PC-9 (cell line): ENCODE measurements at regions not wholly inside any gene's neighbourhood (a gene's known extent, or its start where the extent isn't known, plus 50 kb on each side); places are given as distances from the start of the nearest gene placed in this dataset.

ENCODE experiments used
- EZH2 ChIP-seq: fragments of 200-600 bp; sonication (generic); IDR thresholded peaks from 2 replicates; pipeline ENCODE4 v1.8.0; 2017; ENCODE audit warnings: antibody characterized with exemption, low read depth
- TF ChIP-seq, protein P1 (sequence below): fragments of 200-600 bp; sonication (generic); conservative IDR thresholded peaks from 2 replicates; pipeline ENCODE4 v1.6.1; 2017; ENCODE audit warnings: mixed run types, antibody characterized with exemption, mild to moderate bottlenecking, moderate library complexity

DNA sequence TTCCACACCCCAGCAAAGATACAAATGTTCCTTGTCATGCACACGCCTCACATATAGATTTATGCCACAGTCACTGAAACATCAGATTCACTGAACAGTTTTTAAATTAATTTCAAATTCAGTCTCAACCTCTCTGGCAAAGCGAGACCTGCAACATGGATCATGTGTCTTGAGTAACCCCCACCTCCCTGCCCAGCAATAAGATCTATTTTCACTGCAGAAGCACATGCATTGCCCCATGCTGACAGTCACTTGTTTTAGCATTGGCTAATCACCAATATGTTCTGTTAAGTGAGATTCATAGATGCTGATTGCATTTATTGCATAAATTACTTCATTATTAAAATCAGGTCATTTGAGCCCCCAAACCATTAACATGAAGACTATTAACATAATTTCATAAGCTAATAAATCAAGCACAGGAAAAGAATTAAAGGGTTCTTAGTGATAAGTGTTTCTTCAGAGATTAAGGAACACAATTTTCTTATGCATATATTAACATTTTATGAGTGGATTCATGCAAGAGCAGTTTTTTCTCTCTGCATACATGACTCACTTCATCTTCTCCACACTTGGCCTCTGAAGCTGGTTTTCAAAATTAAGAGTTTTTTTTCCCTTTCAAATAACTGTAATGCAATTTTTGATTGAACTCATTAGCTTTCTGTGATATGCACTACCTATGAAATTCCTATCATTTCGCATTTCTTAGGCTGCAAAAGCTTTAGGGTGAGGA is 173.2 kb upstream of the SOX4 start:
- TF ChIP-seq, protein P1, sequence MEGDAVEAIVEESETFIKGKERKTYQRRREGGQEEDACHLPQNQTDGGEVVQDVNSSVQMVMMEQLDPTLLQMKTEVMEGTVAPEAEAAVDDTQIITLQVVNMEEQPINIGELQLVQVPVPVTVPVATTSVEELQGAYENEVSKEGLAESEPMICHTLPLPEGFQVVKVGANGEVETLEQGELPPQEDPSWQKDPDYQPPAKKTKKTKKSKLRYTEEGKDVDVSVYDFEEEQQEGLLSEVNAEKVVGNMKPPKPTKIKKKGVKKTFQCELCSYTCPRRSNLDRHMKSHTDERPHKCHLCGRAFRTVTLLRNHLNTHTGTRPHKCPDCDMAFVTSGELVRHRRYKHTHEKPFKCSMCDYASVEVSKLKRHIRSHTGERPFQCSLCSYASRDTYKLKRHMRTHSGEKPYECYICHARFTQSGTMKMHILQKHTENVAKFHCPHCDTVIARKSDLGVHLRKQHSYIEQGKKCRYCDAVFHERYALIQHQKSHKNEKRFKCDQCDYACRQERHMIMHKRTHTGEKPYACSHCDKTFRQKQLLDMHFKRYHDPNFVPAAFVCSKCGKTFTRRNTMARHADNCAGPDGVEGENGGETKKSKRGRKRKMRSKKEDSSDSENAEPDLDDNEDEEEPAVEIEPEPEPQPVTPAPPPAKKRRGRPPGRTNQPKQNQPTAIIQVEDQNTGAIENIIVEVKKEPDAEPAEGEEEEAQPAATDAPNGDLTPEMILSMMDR: no peak
- no peak for TF ChIP-seq EZH2
